Large intestine (tissue), 3 donors: ENCODE measurements at regions not wholly inside any gene's neighbourhood (a gene's known extent, or its start where the extent isn't known, plus 50 kb on each side); places are given as distances from the start of the nearest gene placed in this dataset.
"Not testable (repeated sequence)": the region's sequence is repeated elsewhere in the genome, so short reads cannot be mapped to it uniquely, and the experiment has no call there.

Experiments used
- DNase-seq, 2 donors: peaks; one replicate each; pipeline versions ENCODE4 v3.0.0 to v3.0.0-alpha.2; 2013
- H3K27ac ChIP-seq: one replicate; pipeline ENCODE4 v1.5.1; 2013; ENCODE audit warnings: low read length
- H3K27me3 ChIP-seq: 2 replicates; pipeline ENCODE4 v1.6.1; 2013; ENCODE audit warnings: low read length; ENCODE audit not compliant: control insufficient read depth, insufficient read depth
- H3K36me3 ChIP-seq: 2 replicates; pipeline ENCODE4 v1.6.1; 2013; ENCODE audit warnings: low read length; ENCODE audit not compliant: control insufficient read depth, insufficient read depth
- H3K4me1 ChIP-seq: one replicate; pipeline ENCODE4 v1.6.1; 2013; ENCODE audit warnings: low read length; ENCODE audit not compliant: control insufficient read depth, insufficient read depth
- H3K4me3 ChIP-seq: one replicate; pipeline ENCODE4 v1.5.1; 2013; ENCODE audit warnings: low read length
- H3K9me3 ChIP-seq: one replicate; pipeline ENCODE4 v1.6.1; 2013; ENCODE audit warnings: mild to moderate bottlenecking, low read depth, low read length, moderate library complexity; ENCODE audit not compliant: control insufficient read depth
- WGBS: methylation state at CpG from one replicate; pipeline ENCODE4 v1.1.5; 2013; ENCODE audit warnings: low lambda C conversion rate; ENCODE audit not compliant: insufficient coverage; 5-methylcytosine and 5-hydroxymethylcytosine counted together

- Histone ChIP-seq H3K27ac (no peak overlapping the region), H3K36me3 (no peaks in the 10 kb centered on the region), H3K27me3 (no peaks in the 10 kb centered on the region), H3K9me3 (peaks cover 4% of the 10 kb centered on the region), H3K4me1 (no peaks in the 10 kb centered on the region), H3K4me3 (no peak overlapping the region)
- DNase-seq, result no peak
- WGBS, result 100% methylated on average over 1 of the region's 3 CpGs
Observed at GRCh38 chr4:75158451-75158850, 225.5 kb downstream of the PARM1 start.

DNA sequence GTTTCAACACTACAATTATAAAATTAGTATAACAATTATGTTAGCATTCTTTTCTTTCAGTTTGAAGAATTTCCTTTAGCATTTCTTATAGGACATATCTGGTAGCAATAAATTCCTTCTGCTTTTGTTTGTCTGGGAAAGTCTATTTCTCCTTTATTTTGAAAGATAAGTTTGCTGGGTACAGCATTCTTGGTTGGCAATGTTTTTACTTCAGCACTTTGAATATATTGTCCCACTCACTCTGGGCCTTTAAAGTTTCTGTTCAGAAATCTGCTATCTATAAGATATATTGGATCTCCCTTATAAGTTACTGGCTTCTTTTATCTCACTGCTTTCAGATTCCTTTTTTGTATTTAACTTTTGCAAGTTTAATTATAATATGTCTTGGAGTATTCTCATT is 222.1 kb downstream of the PARM1 start:
- no peaks in the 10 kb centered on the region for H3K36me3 ChIP-seq
- no peak overlapping the region for H3K27ac ChIP-seq
- no peak for DNase-seq
- H3K4me1 ChIP-seq, result no peaks in the 10 kb centered on the region
- no peak overlapping the region for H3K4me3 ChIP-seq
- H3K27me3 ChIP-seq, result no peaks in the 10 kb centered on the region
- peaks cover 4% of the 10 kb centered on the region for H3K9me3 ChIP-seq

- H3K36me3 ChIP-seq, result no peaks in the 10 kb centered on the region
- H3K4me3 ChIP-seq, result no peak overlapping the region
- H3K4me1 ChIP-seq, result no peaks in the 10 kb centered on the region
Observed at GRCh38 chr4:75146223-75146622, 213.3 kb downstream of the PARM1 start.

DNA sequence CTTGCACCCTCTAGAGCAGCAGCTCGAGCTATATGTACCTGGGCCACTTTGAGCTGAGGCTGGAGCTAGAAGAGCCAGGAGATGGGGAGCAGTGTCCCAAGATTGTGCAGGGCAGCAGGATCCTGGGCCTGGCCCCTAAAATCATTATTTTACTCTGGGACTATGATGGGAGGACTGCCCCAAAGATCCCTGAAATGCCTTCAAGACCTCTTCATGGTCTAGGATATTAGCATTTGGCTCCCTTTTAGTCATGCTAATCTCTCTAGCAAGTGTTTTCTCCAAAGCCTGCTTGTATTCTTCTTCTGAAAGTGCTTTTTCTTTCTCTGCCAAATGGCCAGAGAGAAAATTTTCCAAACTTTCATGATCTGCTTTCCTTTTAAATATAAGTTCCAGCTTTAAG is 211.6 kb downstream of the PARM1 start:
- Histone ChIP-seq H3K27me3 (no peaks in the 10 kb centered on the region), H3K4me1 (no peaks in the 10 kb centered on the region), H3K4me3 (no peak overlapping the region), H3K36me3 (no peaks in the 10 kb centered on the region), H3K27ac (no peak overlapping the region), H3K9me3 (no peaks in the 10 kb centered on the region)
- no CpG with 5 or more reads among the region's 1 CpG for WGBS
- no peak for DNase-seq

More at GRCh38 chr4:75146223-75146622, 213.3 kb downstream of the PARM1 start:
- H3K27ac ChIP-seq, result no peak overlapping the region
- DNase-seq, result no peak
- H3K9me3 ChIP-seq, result no peaks in the 10 kb centered on the region
- no CpG with 5 or more reads among the region's 1 CpG for WGBS
- H3K27me3 ChIP-seq, result no peaks in the 10 kb centered on the region

- Histone ChIP-seq H3K27me3 (no peaks in the 10 kb centered on the region), H3K36me3 (no peaks in the 10 kb centered on the region), H3K4me1 (no peaks in the 10 kb centered on the region), H3K27ac (no peak overlapping the region), H3K9me3 (no peaks in the 10 kb centered on the region), H3K4me3 (no peak overlapping the region)
- no peak for DNase-seq
- no CpG with 5 or more reads among the region's 1 CpG for WGBS
Observed at GRCh38 chr4:75142850-75143249, 209.9 kb downstream of the PARM1 start.

DNA sequence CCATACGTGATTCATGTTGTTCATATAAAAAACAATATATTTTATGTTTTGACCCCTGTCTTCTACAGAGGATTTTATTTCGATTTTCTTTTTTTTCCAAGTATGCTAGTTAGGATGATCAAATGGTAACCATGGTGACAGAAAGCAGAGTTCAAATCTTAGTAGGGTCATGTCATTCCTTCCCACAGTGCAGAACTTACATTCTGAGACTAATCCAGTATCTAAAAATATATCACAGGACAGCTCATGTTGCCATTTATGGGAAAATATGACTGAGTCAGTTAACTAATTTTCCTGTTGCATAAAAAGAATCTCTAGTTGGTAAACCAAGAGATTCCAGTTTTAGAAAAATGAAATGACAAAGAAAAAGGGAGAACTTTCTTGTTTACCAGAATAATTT is 209.5 kb downstream of the PARM1 start:
- no peak overlapping the region for H3K27ac ChIP-seq
- no peaks in the 10 kb centered on the region for H3K36me3 ChIP-seq
- no peaks in the 10 kb centered on the region for H3K27me3 ChIP-seq
- 84% methylated on average over 2 of the region's 2 CpGs for WGBS
- no peaks in the 10 kb centered on the region for H3K4me1 ChIP-seq
- no peaks in the 10 kb centered on the region for H3K9me3 ChIP-seq
- no peak overlapping the region for H3K4me3 ChIP-seq
- no peak for DNase-seq

DNA sequence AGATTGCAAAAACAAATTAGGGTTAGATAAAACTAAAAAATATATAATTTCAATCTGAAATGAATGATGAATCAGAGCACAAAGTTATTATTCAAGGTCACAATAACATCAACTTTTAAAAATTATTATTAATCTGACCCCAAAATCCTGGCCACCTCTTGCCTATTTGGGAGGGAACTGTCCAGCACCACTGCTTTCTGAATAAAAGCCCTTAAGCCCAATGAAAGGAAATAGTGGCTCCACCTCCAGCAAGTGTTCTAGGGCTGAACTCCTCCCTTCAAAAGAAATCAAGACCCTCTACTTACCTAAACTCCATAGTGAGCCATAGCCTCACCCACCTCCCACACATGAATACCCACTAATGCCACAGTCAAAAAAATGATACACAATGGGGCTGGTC is 208.2 kb downstream of the PARM1 start:
- H3K27me3 ChIP-seq, result no peaks in the 10 kb centered on the region
- DNase-seq, result no peak
- no peaks in the 10 kb centered on the region for H3K4me1 ChIP-seq
- H3K4me3 ChIP-seq, result no peak overlapping the region
- H3K27ac ChIP-seq, result no peak overlapping the region
- no peaks in the 10 kb centered on the region for H3K9me3 ChIP-seq
- no peaks in the 10 kb centered on the region for H3K36me3 ChIP-seq

- H3K4me3 ChIP-seq, result no peak overlapping the region
Observed at GRCh38 chr4:75137302-75137701, 204.4 kb downstream of the PARM1 start.

DNA sequence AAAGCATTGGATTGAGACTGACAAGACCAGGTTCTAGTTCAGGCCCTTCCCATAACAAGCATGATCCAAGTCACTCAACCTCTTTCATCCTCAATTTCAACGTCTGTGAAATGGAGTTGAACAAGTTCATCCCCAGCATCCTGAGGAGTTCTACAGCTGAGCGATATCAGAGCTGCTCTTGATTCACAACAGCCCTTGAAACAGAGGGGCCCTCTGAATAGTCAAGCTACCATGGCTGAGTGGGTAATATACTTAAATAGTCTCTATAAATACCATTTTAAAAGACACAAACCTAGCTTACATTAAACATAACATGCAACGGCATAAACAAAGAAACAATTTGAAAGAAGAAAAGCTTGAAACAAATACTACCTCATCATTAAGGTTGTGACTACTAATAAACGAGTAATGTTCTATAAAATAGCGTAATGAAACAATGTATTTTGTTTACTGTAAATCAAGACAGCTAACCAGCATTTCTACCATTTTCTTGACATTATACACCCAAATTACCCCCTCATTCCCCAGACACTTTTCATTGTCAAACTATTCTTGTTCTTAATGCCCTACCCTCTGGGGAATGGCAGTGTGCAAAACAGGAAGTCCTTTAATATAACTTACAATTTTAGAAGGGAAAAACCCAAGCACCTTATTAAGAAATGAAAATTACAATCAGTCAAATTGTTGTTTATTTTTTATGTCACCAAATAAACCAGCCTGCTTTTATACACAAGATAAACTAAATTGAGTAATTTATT is 202.3 kb downstream of the PARM1 start:
- Histone ChIP-seq H3K27me3 (no peaks in the 10 kb centered on the region), H3K36me3 (no peaks in the 10 kb centered on the region), H3K4me1 (no peaks in the 10 kb centered on the region), H3K9me3 (no peaks in the 10 kb centered on the region), H3K4me3 (no peak overlapping the region), H3K27ac (no peak overlapping the region)
- no peak for DNase-seq
- WGBS, result 83% methylated on average over 1 of the region's 5 CpGs

More at GRCh38 chr4:75137302-75137701, 204.4 kb downstream of the PARM1 start:
- no peak overlapping the region for H3K27ac ChIP-seq
- DNase-seq, result no peak
- no peaks in the 10 kb centered on the region for H3K4me1 ChIP-seq
- H3K27me3 ChIP-seq, result no peaks in the 10 kb centered on the region
- H3K9me3 ChIP-seq, result no peaks in the 10 kb centered on the region
- no peaks in the 10 kb centered on the region for H3K36me3 ChIP-seq

DNA sequence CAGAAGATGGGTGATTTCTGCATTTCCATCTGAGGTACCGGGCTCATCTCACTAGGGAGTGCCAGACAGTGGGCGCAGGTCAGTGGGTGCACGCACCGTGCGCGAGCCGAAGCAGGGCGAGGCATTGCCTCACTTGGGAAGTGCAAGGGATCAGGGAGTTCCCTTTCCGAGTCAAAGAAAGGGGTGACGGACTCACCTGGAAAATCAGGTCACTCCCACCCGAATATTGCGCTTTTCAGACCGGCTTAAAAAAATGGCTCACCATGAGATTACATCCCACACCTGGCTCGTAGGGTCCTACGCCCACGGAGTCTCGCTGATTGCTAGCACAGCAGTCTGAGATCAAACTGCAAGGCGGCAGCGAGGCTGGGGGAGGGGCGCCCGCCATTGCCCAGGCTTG is 194.0 kb downstream of the PARM1 start:
- not testable (repeated sequence) for H3K27me3 ChIP-seq, H3K27ac ChIP-seq, H3K4me1 ChIP-seq, DNase-seq, H3K36me3 ChIP-seq, H3K9me3 ChIP-seq
- H3K4me3 ChIP-seq, result peak overlapping the region; percentile 10
- WGBS, result no CpG with 5 or more reads among the region's 21 CpGs

DNA sequence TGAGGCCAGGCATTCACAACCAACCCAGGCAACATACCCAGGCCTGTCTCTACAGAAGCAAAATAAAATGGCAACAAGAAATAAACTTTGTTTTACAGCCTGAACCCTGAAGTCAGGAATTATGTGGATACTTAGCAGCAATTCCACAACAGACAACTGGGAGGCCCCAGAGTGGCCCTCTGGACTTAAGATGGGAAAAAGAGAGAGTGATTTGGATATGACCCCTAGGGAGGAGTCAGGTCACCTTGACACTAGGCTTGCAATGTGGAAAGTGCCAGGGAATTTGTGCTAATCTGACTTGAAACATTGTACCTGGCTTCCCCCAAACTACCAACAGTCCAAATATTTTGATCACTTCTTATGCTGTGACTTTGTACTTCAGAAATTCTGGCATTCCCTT is 193.1 kb downstream of the PARM1 start:
- DNase-seq, result no peak
- Histone ChIP-seq H3K9me3 (peaks cover 6% of the 10 kb centered on the region), H3K36me3 (no peaks in the 10 kb centered on the region), H3K27me3 (no peaks in the 10 kb centered on the region), H3K4me1 (peaks cover 2% of the 10 kb centered on the region), H3K27ac (no peak overlapping the region), H3K4me3 (no peak overlapping the region)
